ENCODE measurements at regions not wholly inside any gene's neighbourhood (a gene's known extent, or its start where the extent isn't known, plus 50 kb on each side); places are given as distances from the start of the nearest gene placed in this dataset.
"Not testable (repeated sequence)": the region's sequence is repeated elsewhere in the genome, so short reads cannot be mapped to it uniquely, and the experiment has no call there.

DNA sequence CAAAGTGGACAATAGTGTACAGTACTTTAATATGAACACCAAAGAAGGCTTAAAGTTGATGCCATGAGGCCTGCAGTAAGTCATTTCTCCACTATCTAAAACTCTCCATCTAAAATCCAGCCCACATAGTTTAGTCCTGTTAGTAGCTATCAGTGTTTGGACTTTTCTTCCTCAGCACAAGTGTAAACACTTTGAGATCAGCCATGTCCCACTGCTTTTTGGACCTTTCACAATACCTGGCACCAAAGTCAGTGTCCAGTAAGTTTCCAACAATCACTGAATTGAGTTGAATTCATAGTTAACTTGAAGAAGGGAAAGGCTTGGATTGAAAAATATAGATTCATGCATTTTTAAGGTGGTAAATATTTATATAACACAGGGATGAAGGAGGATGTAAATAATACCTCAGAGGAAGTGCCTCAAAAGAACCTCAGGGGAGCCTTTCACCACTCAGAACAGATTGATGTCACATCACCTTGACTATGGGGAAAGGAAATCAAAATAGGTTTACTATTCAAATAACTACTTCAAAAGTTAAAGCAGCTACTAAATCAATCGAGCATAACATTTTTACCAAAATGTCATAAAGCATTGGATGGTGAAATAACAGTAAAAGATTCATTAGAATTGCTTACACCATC is 76.7 kb downstream of the FTHL17 start:
- no peak for DNase-seq
- intact Hi-C loops (cut with micrococcal nuclease): no loop called here
- Histone ChIP-seq H3K4me3 (no peak overlapping the region), H3K27ac (replicated peaks) (no peak overlapping the region), H3K9me3 (replicated peaks) (no peaks in the 10 kb centered on the region), H3K27me3 (ENCODE audit: low read depth) (no peaks in the 10 kb centered on the region), H3K4me1 (peaks cover 3% of the 10 kb centered on the region), H3K36me3 (no peaks in the 10 kb centered on the region)
- TF ChIP-seq, protein P1, sequence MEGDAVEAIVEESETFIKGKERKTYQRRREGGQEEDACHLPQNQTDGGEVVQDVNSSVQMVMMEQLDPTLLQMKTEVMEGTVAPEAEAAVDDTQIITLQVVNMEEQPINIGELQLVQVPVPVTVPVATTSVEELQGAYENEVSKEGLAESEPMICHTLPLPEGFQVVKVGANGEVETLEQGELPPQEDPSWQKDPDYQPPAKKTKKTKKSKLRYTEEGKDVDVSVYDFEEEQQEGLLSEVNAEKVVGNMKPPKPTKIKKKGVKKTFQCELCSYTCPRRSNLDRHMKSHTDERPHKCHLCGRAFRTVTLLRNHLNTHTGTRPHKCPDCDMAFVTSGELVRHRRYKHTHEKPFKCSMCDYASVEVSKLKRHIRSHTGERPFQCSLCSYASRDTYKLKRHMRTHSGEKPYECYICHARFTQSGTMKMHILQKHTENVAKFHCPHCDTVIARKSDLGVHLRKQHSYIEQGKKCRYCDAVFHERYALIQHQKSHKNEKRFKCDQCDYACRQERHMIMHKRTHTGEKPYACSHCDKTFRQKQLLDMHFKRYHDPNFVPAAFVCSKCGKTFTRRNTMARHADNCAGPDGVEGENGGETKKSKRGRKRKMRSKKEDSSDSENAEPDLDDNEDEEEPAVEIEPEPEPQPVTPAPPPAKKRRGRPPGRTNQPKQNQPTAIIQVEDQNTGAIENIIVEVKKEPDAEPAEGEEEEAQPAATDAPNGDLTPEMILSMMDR (IDR thresholded peaks at IDR 0.05; ENCODE audit: borderline replicate concordance): no peak

DNA sequence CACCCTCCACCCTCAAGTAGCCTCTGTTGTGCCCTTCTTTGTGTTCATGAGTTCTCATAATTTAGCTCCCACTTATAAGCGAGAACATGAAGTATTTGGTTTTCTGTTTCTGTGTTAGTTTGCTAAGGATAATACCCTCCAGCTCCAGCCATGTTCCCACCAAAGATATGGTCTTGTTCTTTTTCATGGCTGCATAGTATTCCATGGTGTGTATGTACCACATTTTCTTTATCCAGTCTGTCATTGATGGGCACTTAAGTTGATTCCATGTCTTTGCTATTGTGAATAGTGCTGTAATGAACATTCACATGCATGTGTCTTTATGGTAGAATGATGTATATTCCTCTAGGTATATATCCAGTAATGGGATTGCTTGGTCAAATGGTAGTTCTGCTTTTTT is 77.8 kb downstream of the FTHL17 start:
- intact Hi-C loops (cut with micrococcal nuclease); DNase-seq; H3K36me3 ChIP-seq; H3K4me3 ChIP-seq; H3K27ac ChIP-seq (replicated peaks); H3K27me3 ChIP-seq (ENCODE audit: low read depth); H3K9me3 ChIP-seq (replicated peaks); H3K4me1 ChIP-seq: not testable (repeated sequence)

DNA sequence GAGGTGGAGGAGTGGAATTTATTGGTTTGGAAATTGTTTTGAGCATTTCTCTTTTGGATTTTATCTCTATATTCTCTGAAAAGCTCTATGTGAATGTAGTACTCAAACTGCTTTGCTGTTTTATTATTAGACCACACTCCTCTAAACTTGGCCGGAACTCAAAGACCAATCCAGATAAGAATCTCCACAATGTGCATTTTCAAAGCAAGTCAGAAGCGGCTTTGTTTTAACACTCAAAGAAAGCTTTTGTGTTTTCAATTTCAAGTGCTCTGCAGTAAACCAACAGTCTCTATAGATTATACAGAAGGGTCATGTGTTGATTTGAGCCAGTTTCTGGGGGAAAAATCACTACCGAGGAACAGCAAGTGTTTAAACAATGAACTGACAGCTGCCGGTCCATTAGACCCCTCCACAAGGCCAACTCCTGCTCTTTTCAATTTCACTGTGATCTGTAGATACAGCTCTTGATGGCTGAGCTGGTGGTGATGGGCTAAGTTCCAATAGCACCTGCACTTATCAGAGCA is 79.4 kb downstream of the FTHL17 start:
- DNase-seq: no peak
- intact Hi-C loops (cut with micrococcal nuclease): no loop called here
- H3K9me3 ChIP-seq (replicated peaks): no peaks in the 10 kb centered on the region
- TF ChIP-seq, protein P1 (IDR thresholded peaks at IDR 0.05; ENCODE audit: borderline replicate concordance): no peak
- H3K27me3 ChIP-seq (ENCODE audit: low read depth): no peaks in the 10 kb centered on the region
- no peak overlapping the region for H3K27ac ChIP-seq (replicated peaks)
- no peak overlapping the region for H3K4me3 ChIP-seq
- no peaks in the 10 kb centered on the region for H3K36me3 ChIP-seq
- peaks cover 3% of the 10 kb centered on the region for H3K4me1 ChIP-seq

DNA sequence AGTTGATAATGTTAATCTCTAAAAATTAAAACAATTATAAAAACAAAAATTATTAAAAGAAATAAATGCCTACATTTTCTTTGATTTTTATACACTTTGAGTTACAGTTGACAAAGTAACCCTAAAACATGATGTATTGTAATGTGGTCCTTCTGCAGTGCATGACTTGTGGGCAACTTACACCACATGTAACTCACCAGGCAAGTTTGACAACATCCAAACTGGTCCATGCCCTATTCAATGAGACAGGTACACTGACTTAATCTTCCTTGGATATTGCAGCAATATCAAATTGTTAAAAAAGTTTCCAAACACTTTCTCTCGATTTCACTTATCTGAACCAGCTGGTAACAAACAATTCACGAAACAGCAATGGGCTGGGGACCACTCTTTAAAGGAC is 81.5 kb downstream of the FTHL17 start:
- TF ChIP-seq, protein P1 (IDR thresholded peaks at IDR 0.05; ENCODE audit: borderline replicate concordance): no peak
- no peak for DNase-seq
- H3K36me3 ChIP-seq: no peaks in the 10 kb centered on the region

DNA sequence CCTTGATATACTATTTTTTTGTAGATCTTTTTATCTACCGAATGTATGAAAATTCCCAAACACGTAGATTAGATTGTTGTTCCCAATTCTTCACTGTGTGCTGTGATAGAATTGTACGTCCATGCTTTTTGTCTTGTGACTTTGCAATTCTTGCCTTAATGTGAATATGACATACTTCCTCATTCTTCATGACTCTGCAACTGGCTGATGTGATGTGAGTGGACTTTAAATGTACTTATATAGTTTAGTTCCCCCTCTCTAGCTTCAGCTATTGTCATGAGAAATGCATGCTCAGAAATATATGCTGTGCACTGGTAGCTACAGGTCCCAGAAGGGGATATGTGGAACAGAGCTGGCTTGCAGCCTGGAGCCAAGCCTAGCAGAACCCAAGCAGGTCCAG is 89.4 kb downstream of the FTHL17 start:
- Histone ChIP-seq H3K9me3 (replicated peaks) (no peaks in the 10 kb centered on the region), H3K27me3 (ENCODE audit: low read depth) (no peaks in the 10 kb centered on the region), H3K4me1 (no peaks in the 10 kb centered on the region), H3K27ac (replicated peaks) (no peak overlapping the region), H3K36me3 (no peaks in the 10 kb centered on the region), H3K4me3 (no peak overlapping the region)
- no peak for DNase-seq
- TF ChIP-seq, protein P1 (IDR thresholded peaks at IDR 0.05; ENCODE audit: borderline replicate concordance): no peak
- intact Hi-C loops (cut with micrococcal nuclease): no loop called here

More for the DNA sequence above, 81.5 kb downstream of the FTHL17 start:
- H3K27ac ChIP-seq (replicated peaks): no peak overlapping the region
- no peak overlapping the region for H3K4me3 ChIP-seq
- H3K4me1 ChIP-seq: peaks cover 3% of the 10 kb centered on the region
- no peaks in the 10 kb centered on the region for H3K9me3 ChIP-seq (replicated peaks)
- no peaks in the 10 kb centered on the region for H3K27me3 ChIP-seq (ENCODE audit: low read depth)
- intact Hi-C loops (cut with micrococcal nuclease): no loop called here

DNA sequence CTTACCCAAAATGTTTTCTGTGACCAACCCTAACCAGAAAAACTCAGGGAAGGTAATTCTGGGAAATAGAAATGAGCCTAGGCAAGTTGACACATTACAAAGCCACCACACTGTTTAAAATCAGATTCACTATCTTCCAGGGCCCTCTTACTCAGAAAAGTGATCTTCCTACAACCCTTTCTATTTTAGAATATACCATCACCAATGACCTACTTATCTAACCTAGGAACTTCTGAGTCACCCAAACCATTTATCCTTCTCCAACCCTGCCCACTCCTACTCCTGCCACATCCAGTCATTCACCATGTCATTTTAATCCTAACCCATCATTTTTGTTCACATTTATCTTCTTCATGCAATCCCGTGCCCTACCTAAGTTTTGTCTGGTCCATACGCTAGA is 89.9 kb downstream of the FTHL17 start:
- intact Hi-C loops (cut with micrococcal nuclease): no loop called here
- Histone ChIP-seq H3K36me3 (no peaks in the 10 kb centered on the region), H3K27ac (replicated peaks) (no peak overlapping the region), H3K4me1 (no peaks in the 10 kb centered on the region), H3K27me3 (ENCODE audit: low read depth) (no peaks in the 10 kb centered on the region), H3K9me3 (replicated peaks) (no peaks in the 10 kb centered on the region), H3K4me3 (no peak overlapping the region)
- no peak for DNase-seq
- TF ChIP-seq, protein P1 (IDR thresholded peaks at IDR 0.05; ENCODE audit: borderline replicate concordance): no peak
